Brain microvascular endothelial cell (primary cell): ENCODE measurements at regions not wholly inside any gene's neighbourhood (a gene's known extent, or its start where the extent isn't known, plus 50 kb on each side); places are given as distances from the start of the nearest gene placed in this dataset.

Experiments
- DNase-seq: peaks from one replicate; pipeline ENCODE4 v3.0.0-alpha.2; 2020
- H3K27ac ChIP-seq: fragments of 250-450 bp; sonication (Bioruptor Pico); 2 replicates; pipeline ENCODE4 v1.5.1; 2020; ENCODE audit warnings: mild to moderate bottlenecking, moderate library complexity
- H3K27me3 ChIP-seq: fragments of 250-450 bp; sonication (Bioruptor Pico); replicated peaks from 2 replicates; pipeline ENCODE4 v1.5.1; 2020; ENCODE audit warnings: mild to moderate bottlenecking
- H3K36me3 ChIP-seq: fragments of 250-450 bp; sonication (Bioruptor Pico); replicated peaks from 2 replicates; pipeline ENCODE4 v1.5.1; 2020; ENCODE audit warnings: mild to moderate bottlenecking
- H3K4me3 ChIP-seq: 2 replicates; pipeline ENCODE4 v1.5.1; 2011; ENCODE audit warnings: low read depth, mild to moderate bottlenecking, control low read depth, low read length, moderate library complexity
- CTCF ChIP-seq: IDR thresholded peaks from 2 replicates; pipeline ENCODE4 v1.5.1; 2011; ENCODE audit warnings: low read depth, mild to moderate bottlenecking, moderate library complexity, low read length, control low read depth, inconsistent platforms; ENCODE audit errors: missing control alignments
- in situ Hi-C: cut with HindIII; loops from 2 replicates; pipeline ENCODE4 v1.10.0; 2017; ENCODE audit warnings: low sequenced_read_pairs, low pct_ligation_motif_present

DNA sequence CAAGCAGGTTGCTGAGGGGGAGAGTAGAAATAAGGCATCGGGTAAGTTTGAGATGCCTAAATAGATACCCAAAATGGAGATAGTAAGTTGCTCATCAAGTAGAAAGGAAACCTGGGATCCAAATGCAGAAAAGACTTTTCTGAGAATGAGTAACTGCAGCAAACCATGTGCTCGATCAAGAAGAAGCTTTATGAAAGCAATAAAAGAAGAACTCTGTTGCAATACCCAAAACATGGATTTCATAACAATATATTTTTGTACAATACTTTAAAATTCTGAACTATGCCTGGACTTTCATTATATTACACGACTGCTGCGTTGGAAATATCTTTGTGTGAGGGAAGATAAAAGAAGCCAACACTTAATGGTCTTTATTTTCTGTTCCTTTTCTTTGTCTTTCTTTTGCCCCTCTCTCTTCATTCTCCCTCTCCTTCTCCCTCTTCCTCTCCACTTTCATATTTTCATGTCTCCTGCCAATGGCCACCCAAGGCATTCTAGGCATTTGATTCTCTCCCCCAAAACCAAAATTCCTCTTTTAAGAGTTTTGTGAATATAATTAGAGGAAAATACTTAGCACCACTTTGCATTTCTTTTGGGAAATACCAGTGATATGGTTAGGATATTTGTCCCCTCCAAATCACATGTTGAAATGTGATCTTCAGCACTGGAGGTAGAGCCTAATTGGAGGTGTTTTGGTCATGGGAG is 257.6 kb downstream of the MREG start:
- in situ Hi-C loops = no loop called here
- DNase-seq = no peak
- Histone ChIP-seq H3K4me3 (no peak overlapping the region), H3K36me3 (no peaks in the 10 kb centered on the region), H3K27me3 (no peaks in the 10 kb centered on the region), H3K27ac (no peak overlapping the region)
- TF ChIP-seq CTCF = no peak

GRCh38 chr2:215754546-215754945 is 258.8 kb downstream of the MREG start:
- Histone ChIP-seq H3K4me3 (no peak overlapping the region), H3K27ac (no peak overlapping the region)
- no peak for TF ChIP-seq CTCF

GRCh38 chr2:215753808-215754207 is 259.5 kb downstream of the MREG start:
- no peak for TF ChIP-seq CTCF
- no peak overlapping the region for H3K27ac ChIP-seq
- in situ Hi-C loops = no loop called here
- DNase-seq = no peak
- H3K27me3 ChIP-seq = no peaks in the 10 kb centered on the region
- H3K36me3 ChIP-seq = no peaks in the 10 kb centered on the region
- H3K4me3 ChIP-seq = no peak overlapping the region

More at GRCh38 chr2:215754546-215754945, 258.8 kb downstream of the MREG start:
- in situ Hi-C loops = no loop called here
- H3K36me3 ChIP-seq = no peaks in the 10 kb centered on the region
- H3K27me3 ChIP-seq = no peaks in the 10 kb centered on the region
- no peak for DNase-seq

DNA sequence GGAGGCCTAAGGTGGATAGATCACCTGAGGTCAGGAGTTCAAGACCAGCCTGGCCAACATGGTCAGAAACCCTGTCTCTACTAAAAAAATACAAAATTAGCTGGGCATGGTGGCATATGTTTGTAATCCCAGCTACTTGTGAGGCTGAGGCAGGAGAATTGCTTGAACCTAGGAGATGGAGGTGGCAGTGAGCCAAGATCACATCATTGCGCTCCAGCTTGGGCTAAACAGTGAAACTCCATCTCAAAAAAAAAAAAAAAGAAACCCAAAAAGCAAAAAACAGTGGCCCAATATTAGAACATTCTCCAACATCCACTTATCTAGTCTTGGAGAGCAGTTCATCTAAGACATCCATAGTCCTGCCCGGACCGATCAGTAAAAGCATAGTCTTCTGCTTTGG is 260.4 kb downstream of the MREG start:
- DNase-seq = no peak
- in situ Hi-C loops = no loop called here
- TF ChIP-seq CTCF = no peak
- H3K4me3 ChIP-seq = no peak overlapping the region
- H3K36me3 ChIP-seq = no peaks in the 10 kb centered on the region
- H3K27me3 ChIP-seq = no peaks in the 10 kb centered on the region
- no peak overlapping the region for H3K27ac ChIP-seq

- no peak for TF ChIP-seq CTCF
- H3K4me3 ChIP-seq = no peak overlapping the region
- H3K27me3 ChIP-seq = no peaks in the 10 kb centered on the region
- no peaks in the 10 kb centered on the region for H3K36me3 ChIP-seq
- in situ Hi-C loops = no loop called here
- no peak for DNase-seq
- no peak overlapping the region for H3K27ac ChIP-seq
These were observed 260.9 kb downstream of the MREG start for GRCh38 chr2:215752436-215752835.

GRCh38 chr2:215751911-215752272 is 261.5 kb downstream of the MREG start:
- Histone ChIP-seq H3K27me3 (no peaks in the 10 kb centered on the region), H3K27ac (peak overlapping the region; percentile 54), H3K36me3 (no peaks in the 10 kb centered on the region), H3K4me3 (no peak overlapping the region)
- TF ChIP-seq CTCF = no peak
- no peak for DNase-seq
- in situ Hi-C loops = no loop called here
